ENCODE measurements at regions not wholly inside any gene's neighbourhood (a gene's known extent, or its start where the extent isn't known, plus 50 kb on each side); places are given as distances from the start of the nearest gene placed in this dataset.

- no peak for DNase-seq (ENCODE audit: extremely low read depth in 1 of 2, low read depth in 1 of 2)
Observed at GRCh38 chr12:127649961-127650360, 617.0 kb upstream of the TMEM132C start.

DNA sequence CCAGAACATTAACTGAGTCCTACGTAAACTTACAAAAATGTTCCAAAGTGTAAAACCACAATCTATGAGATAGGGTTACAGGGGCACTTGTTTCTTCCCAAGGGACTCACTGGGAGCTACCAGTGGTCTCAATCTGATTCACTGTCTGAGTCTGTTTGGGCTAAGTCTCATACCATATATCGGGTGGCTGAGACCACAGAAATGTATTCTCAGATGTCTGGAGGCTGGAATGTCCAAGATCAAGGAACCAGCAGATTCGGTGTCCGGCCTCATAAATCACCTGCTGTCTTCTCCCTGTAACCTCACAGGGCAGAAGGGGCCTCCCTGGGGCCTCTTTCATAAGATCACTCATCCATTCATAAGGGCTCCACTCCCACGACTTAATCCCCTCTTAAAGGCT lies 616.3 kb upstream of the TMEM132C start:
- DNase-seq (ENCODE audit: extremely low read depth in 1 of 2, low read depth in 1 of 2), result no peak

DNA sequence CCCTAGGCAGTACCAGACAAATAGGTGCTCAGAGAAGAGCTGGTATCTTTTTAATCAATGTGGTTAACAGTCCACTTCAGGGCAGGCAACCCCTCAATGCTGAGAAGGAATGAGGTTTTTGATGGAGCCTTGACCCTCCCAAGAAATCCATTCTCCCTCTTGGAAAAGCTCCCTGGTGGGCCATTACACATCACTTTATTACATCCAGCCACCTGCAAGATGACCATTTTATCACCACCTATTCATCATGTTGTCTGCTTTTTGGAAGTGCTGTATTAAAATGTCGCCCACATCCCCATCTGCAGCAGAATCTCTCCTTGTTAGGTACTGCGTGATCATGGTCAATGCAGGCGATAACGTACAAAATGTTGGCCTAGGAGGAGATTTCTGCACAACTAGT lies 614.7 kb upstream of the TMEM132C start:
- DNase-seq (ENCODE audit: extremely low read depth in 1 of 2, low read depth in 1 of 2), result no peak

DNA sequence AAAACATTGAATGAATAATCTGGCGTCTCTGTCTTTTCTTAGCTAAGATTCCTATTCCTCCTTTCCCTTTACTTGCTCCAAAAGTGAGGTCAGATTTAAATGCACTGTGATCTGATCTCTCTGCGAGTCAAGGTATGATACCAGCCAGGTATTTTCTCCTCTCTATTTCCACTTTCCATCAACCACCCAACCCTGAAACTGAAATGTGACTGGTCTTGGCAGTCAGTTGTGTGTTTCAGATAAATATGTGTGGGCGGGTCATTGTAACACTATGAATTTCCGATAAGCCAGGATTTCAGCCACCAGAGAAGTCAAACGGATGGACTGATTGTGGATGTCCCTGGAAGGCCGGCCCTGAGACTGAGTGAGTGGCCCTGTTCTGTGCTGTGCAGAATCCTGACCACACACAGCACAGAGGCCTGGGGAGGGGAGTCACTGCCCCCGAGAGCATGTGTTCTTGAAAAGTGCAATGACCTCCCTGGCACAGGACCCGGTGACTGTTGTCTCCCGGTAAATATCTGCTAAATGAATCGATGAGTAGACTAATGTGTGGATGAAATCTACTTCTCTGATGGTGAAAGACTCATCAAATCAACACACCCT lies 612.5 kb upstream of the TMEM132C start:
- DNase-seq (ENCODE audit: extremely low read depth in 1 of 2, low read depth in 1 of 2), result no peak

DNA sequence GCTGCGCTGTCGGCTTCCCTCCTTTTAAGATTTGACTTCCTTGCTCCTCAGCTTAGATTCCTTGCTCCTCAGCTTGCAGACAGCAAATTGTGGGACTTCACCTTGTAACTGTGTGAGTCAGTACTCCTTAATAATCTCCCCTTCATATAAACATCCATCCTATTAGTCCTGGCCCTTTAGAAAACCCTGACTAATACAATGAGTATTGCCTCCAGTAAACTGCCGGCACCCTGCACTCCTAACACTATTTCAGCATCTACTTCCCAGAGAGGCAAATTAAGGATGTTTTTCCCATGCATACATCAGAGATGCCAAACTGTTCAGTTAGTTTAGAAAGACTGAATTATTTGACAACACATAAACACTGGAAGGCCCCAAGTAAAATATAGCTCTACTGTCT lies 611.3 kb upstream of the TMEM132C start:
- no peak for DNase-seq (ENCODE audit: extremely low read depth in 1 of 2, low read depth in 1 of 2)

DNA sequence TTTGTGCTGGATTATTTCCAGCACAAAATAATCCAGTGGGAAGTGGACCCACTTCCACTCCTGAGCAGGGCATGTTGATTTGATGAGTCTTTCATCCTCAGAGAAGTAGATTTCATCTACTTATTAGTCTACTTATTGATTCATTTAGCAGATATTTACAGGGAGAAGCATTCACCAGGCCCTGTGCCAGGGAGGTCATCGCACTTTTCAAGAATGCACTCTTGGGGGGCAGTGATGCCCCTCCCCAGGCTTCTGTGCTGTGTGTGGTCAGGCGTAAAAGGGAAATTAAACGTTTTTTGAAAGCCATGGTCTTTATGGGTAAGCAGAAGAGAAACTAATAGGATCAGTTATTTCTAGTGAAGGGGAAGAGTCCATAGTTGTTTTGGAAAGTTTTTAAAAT lies 610.7 kb upstream of the TMEM132C start:
- no peak for DNase-seq (ENCODE audit: extremely low read depth in 1 of 2, low read depth in 1 of 2)

- no peak for DNase-seq (ENCODE audit: extremely low read depth in 1 of 2, low read depth in 1 of 2)
Observed at GRCh38 chr12:127657036-127657435, 609.9 kb upstream of the TMEM132C start.

DNA sequence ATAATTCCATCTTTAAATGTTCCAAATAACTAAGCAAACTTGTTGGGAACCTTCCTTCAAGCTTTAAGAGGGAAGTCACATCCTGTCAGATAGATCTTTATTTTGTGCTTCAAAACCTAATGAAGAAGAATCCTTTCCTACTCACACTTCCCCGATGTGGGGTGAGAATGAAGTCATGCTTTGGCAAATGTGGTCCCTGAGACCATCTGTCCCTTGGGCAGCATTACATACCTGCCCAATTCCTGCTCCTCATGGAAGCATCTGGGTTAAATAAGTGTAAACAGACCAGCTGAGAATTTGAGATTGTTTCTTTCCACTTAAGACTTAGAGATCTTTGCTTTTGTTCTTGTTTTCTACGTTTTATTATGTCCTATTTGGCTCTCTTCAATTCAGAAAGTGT lies 606.0 kb upstream of the TMEM132C start:
- DNase-seq (ENCODE audit: extremely low read depth in 1 of 2, low read depth in 1 of 2), result no peak

- no peak for DNase-seq (ENCODE audit: extremely low read depth in 1 of 2, low read depth in 1 of 2)
Observed at GRCh38 chr12:127663716-127664115, 603.3 kb upstream of the TMEM132C start.

DNA sequence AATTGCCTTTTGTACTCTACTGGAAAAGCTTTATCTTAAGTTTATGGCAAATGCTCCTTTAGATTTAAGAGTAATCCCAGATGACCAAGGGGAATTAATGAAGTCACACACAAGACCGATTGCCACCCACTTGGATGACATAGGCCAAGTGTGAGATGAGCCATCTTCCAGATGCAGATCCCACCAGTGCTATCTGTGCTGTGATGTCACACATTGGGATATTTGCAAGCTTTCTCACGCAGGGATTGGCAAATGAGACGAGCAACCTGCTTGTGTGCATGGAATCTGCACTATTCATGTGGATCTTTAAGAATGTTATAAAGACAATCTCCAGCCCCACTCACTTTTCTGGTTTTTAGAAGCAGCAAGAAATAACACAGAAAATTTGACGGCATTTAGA lies 602.1 kb upstream of the TMEM132C start:
- DNase-seq (ENCODE audit: extremely low read depth in 1 of 2, low read depth in 1 of 2), result no peak

- DNase-seq (ENCODE audit: extremely low read depth in 1 of 2, low read depth in 1 of 2), result no peak
Observed at GRCh38 chr12:127667131-127667685, 599.8 kb upstream of the TMEM132C start.

- DNase-seq (ENCODE audit: extremely low read depth in 1 of 2, low read depth in 1 of 2), result no peak
Observed at GRCh38 chr12:127670294-127670693, 596.7 kb upstream of the TMEM132C start.

DNA sequence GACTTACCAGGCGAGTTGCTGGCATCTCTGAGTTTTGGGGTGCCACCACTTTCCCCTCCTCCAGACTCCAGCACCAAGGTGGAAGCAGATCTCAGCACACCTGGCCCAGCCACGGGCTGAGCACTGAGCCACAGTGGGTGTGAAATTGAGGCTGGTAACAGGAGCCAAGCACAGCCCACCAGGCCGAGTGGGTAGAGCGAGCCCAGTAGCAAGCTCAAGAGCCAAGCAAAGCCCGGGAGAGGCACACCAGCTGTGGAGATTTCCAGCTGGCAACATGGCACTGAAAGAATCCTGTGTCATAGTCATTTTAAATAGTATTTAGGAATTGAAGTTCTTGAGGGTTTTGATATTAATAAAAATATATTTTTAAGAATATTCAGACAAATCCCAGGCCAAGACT lies 596.2 kb upstream of the TMEM132C start:
- DNase-seq (ENCODE audit: extremely low read depth in 1 of 2, low read depth in 1 of 2), result no peak

DNA sequence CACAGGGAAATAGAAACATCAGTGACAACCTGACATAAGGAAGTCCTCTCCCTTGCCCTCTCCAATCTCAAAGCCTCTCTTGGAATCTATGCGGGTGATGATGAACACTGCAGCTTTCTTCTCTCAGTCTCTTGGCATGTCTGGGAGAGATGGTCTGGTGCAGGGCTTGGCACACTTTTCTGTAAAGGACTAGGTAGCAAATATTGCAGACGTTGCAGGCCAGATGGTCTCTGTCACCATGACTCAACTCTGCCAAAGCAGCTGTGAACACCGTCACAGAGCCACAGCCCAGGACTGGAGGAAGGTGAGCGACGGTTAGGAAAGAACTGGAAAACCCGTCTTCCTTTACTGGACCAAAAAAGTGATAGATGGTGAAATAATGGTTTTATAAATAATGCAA lies 591.0 kb upstream of the TMEM132C start:
- DNase-seq (ENCODE audit: extremely low read depth in 1 of 2, low read depth in 1 of 2), result no peak

GRCh38 chr12:127677537-127678131 lies 589.3 kb upstream of the TMEM132C start:
- no peak for DNase-seq (ENCODE audit: extremely low read depth in 1 of 2, low read depth in 1 of 2)

GRCh38 chr12:127678945-127679344 lies 588.0 kb upstream of the TMEM132C start:
- DNase-seq (ENCODE audit: extremely low read depth in 1 of 2, low read depth in 1 of 2), result no peak

DNA sequence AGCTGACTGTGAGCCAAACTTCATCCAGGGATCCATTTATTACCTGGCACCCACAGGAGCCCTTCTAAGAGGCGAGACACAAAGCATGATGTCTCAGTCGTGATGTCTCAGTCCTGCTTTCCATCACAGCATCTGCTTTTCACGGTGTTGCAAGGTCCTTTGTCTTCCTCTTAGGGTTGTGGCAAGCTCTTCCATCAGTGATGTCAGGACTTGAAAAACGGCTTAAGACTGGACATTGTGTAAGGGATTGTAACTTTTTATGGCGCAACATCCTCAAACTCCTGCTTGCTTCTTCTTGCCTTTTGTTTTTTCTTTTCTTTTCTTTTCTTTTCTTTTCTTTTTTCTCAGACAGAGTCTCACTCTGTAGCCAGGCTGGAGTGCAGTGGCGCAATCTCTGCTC lies 586.5 kb upstream of the TMEM132C start:
- DNase-seq (ENCODE audit: extremely low read depth in 1 of 2, low read depth in 1 of 2), result no peak

- no peak for DNase-seq (ENCODE audit: extremely low read depth in 1 of 2, low read depth in 1 of 2)
Observed at GRCh38 chr12:127681151-127681754, 585.7 kb upstream of the TMEM132C start.

DNA sequence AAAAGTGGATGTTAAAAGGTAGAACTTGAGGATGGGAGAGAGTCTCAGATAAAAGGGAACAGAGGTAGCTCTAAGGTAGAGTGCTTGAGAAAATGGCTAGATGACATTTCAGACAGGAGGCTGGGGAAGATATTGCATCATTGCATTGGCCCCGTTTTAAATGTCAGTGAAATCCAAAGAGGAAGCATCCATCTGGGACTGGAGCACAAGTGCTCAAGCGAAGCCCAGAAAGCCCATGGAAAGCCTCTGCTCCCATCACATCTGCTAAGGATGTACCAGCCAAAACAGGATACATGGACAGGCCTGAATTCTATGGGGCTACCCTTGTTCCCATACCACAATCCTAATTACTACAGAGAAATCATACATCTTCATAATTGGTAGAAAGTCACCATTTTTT lies 581.5 kb upstream of the TMEM132C start:
- DNase-seq (ENCODE audit: extremely low read depth in 1 of 2, low read depth in 1 of 2), result no peak

GRCh38 chr12:127685931-127686330 lies 581.0 kb upstream of the TMEM132C start:
- no peak for DNase-seq (ENCODE audit: extremely low read depth in 1 of 2, low read depth in 1 of 2)

DNA sequence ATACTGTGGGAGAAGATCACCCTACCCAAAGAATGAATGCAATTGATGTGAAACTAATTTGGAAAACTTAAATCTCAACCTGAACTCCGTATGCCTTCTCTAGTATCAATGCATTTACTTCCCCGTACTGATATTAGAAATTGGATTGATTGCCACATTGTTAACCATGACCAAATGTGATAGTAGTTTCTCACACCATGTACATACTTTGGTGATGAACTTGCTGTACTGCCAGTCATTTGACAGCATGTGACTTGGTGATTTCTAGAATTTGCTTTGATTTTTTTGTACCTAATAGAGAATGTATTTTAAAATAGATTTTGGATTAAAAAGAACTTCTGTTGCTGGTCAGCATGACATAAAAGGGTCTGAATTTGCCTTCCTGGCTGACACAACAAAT lies 579.8 kb upstream of the TMEM132C start:
- DNase-seq (ENCODE audit: extremely low read depth in 1 of 2, low read depth in 1 of 2), result no peak

GRCh38 chr12:127688906-127689428 lies 578.0 kb upstream of the TMEM132C start:
- DNase-seq (ENCODE audit: extremely low read depth in 1 of 2, low read depth in 1 of 2), result no peak

All from activated CD8-positive, alpha-beta memory T cell treated with anti-CD3 and anti-CD28 coated beads for 1 hour (primary cell).